Stimulated activated CD4-positive, alpha-beta T cell treated with anti-CD3 and anti-CD28 coated beads, Interleukin-2, amount 100 ng/mL, for 4 hours (primary cell): ENCODE measurements at regions not wholly inside any gene's neighbourhood (a gene's known extent, or its start where the extent isn't known, plus 50 kb on each side); places are given as distances from the start of the nearest gene placed in this dataset.

Experiments
- DNase-seq: peaks from one replicate; pipeline ENCODE4 v3.0.0-alpha.2; 2020; ENCODE audit warnings: low read depth

GRCh38 chr20:52261792-52262191 is 70.2 kb upstream of the ZFP64 start:
- no peak for DNase-seq

DNA sequence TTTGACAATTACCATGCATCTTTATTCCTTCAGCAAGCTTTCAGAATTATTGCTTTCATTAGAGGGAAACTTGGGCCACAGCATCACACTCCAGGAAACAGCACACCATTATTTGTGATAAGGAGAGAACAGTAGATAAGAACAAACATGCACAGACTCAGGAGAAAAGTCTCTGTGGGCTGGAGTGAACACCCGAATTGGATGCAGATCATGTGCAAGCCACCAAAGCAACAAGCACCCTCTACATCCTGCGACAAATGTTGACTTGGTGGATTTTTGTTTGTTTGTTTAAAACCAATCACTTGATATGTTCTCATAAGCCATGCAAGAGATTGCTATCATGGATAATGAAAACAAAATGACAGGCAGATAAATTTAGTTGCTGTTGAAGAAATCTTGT is 67.7 kb upstream of the ZFP64 start:
- no peak for DNase-seq

DNA sequence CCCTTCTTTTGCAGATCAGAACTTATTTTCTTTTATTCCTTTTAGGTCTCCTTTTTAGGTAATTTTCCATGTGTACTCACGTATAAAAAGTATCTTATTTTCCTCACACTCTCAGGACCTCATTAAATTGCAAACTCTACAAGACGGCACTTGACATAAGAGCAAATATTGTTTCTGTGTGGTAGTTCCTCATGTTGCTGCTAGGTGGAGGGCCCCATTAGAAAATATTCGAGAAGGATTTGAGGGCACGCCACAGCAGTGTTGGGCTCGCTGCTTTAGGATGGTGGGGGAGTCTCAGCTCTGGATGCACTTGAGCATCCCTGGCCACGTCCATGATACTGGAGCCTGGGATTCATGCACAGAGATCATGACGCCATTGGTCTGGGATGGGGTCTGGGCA is 64.9 kb upstream of the ZFP64 start:
- DNase-seq: no peak

GRCh38 chr20:52252664-52253063 is 61.1 kb upstream of the ZFP64 start:
- DNase-seq: no peak

DNA sequence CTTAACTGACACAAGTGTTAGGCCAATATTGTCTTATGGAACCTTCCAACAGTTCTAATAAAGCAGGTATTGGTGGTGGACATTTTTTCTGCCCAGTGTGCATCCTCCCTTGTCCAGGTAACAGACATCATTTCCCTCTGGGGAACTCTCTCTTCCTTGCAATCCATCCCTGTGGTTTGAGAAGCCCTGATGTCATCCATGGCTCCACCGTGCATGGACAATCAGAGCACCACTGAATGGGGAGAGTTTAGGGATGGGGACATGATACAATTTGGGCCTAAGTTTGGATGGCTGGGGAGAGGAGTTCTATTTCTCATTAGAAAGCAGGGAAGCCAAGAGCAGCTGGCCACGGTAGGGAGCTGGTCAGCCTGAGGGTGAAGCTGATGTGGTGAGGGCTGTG is 60.2 kb upstream of the ZFP64 start:
- DNase-seq: no peak

- DNase-seq: no peak
Measured at GRCh38 chr20:52251136-52251700, 59.6 kb upstream of the ZFP64 start.

- DNase-seq: no peak
Measured at GRCh38 chr20:52247548-52247947, 56.0 kb upstream of the ZFP64 start.

DNA sequence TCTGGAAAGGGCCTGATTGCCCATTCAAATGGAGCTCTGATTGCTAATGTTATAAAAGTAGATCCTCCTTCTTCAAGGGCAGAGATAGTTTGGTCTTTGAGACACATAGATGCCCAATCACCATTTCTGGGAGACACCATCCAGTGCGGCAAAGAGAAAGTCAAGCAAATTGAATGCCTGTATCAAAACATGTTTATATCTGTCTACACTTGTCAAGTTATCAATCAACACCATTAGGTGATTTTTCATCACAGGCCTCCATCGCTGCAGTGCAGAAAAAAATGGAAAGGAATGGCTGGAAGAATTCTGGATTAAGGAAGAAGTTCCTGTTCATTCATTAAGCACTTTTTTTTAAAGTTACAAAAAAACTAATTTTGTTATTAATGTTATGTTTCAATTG is 54.8 kb upstream of the ZFP64 start:
- no peak for DNase-seq

DNA sequence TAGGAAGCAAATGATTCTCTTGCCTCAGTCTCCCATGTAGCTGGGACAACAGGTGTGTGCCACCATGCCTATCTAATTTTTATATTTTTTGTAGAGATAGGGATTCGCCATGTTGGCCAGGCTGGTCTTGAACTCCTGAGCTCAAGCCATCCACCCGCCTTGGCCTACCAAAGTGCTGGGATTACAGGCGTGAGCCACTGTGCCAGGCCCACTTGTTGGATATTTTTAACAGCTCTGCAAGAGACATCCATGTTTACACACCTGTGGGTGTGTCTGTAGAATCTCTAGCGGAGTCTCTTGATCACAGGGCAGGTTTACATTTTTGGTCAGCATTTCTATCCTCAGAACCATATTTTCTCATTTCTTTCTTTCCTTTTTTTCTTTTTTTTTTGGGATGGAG is 53.1 kb upstream of the ZFP64 start:
- no peak for DNase-seq

DNA sequence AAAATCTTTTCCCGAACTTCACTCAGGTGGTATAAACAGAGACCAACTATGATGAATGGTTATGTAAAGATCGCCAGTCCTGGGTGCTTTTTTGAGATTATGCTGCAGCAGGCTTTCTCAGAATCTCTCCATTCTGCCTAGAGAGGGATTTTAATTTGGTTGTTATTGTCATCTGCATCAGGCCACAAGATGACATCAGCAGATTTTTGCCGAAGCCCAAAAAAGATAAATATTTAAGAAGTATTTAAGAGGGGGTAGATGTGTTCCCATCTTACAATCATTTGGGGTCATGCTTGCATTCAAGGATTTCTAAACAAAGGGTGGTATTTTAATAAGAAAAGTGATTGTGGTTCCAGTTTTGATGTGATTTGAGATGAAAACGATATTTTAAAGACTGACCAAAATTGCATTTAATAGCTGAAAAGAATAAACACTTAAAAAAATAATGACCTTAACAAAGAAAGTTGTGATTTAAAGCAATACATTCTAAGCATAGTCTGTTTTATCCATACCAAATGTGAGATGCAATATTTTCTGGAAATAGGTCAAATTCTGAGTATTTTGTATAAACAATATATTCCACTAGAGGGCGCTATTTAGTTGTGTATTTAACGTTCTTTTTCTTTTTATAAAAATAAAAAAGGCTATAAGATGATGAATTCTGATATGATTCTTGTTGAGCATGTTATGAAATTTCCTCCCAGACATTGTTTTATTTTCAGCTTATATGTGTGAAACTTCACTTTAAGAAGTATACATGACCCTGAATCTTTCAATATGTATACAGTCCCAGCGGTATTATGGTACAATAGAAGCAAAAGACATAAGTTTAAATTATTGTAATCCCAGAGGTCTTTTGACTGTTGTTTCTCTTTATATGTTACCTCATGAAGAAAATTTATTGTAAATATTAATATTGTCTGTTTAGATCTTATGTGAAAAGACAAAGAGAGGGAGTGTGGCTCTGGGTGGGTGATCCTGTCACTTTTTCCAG is 51.0 kb upstream of the ZFP64 start:
- DNase-seq: no peak
